H9 (cell line): ENCODE measurements at regions not wholly inside any gene's neighbourhood (a gene's known extent, or its start where the extent isn't known, plus 50 kb on each side); places are given as distances from the start of the nearest gene placed in this dataset.

Experiments
- DNase-seq: peaks from one replicate; pipeline ENCODE4 v3.0.0-alpha.2; 2017
- H2AFZ ChIP-seq: one replicate; pipeline ENCODE4 v1.6.1; 2013; ENCODE audit warnings: mild to moderate bottlenecking, low read length, control low read depth, moderate library complexity
- H2AK5ac ChIP-seq: 2 replicates; pipeline ENCODE4 v1.6.1; 2013; ENCODE audit warnings: low read length, control low read depth, mixed read lengths; ENCODE audit not compliant: insufficient read length
- H2BK120ac ChIP-seq: one replicate; pipeline ENCODE4 v1.6.1; 2013; ENCODE audit warnings: low read depth, mild to moderate bottlenecking, low read length, control low read depth, inconsistent platforms; ENCODE audit not compliant: poor library complexity, severe bottlenecking
- H2BK12ac ChIP-seq: 2 replicates; pipeline ENCODE4 v1.6.1; 2013; ENCODE audit warnings: low read length, control low read depth, mixed read lengths, low read depth; ENCODE audit not compliant: insufficient read length
- H2BK15ac ChIP-seq: 2 replicates; pipeline ENCODE4 v1.6.1; 2013; ENCODE audit warnings: low read depth, low read length, control low read depth
- H2BK20ac ChIP-seq: one replicate; pipeline ENCODE4 v1.6.1; 2013; ENCODE audit warnings: low read depth, mild to moderate bottlenecking, low read length, control low read depth, inconsistent platforms; ENCODE audit not compliant: poor library complexity, severe bottlenecking
- H2BK5ac ChIP-seq: 2 replicates; pipeline ENCODE4 v1.6.1; 2013; ENCODE audit warnings: low read length, control low read depth, mixed read lengths; ENCODE audit not compliant: insufficient read length
- H3K14ac ChIP-seq: 2 replicates; pipeline ENCODE4 v1.6.1; 2013; ENCODE audit warnings: low read length, control low read depth; ENCODE audit not compliant: insufficient read depth
- H3K18ac ChIP-seq: 2 replicates; pipeline ENCODE4 v1.6.1; 2013; ENCODE audit warnings: low read depth, mild to moderate bottlenecking, mixed read lengths, low read length, control low read depth; ENCODE audit not compliant: insufficient read length
- H3K23ac ChIP-seq: 2 replicates; pipeline ENCODE4 v1.6.1; 2013; ENCODE audit warnings: low read length, control low read depth, mixed read lengths, low read depth; ENCODE audit not compliant: insufficient read length
- H3K23me2 ChIP-seq: 2 replicates; pipeline ENCODE4 v1.6.1; 2013; ENCODE audit warnings: low read depth, mild to moderate bottlenecking, mixed read lengths, low read length, control low read depth; ENCODE audit not compliant: insufficient read length, poor library complexity, severe bottlenecking
- H3K27ac ChIP-seq: 2 replicates; pipeline ENCODE4 v1.5.1; 2013; ENCODE audit warnings: low read length, control low read depth, mixed read lengths, low read depth; ENCODE audit not compliant: insufficient read length
- H3K27me3 ChIP-seq: 2 replicates; pipeline ENCODE4 v1.6.1; 2013; ENCODE audit warnings: low read length, control low read depth, inconsistent platforms; ENCODE audit not compliant: insufficient read depth
- H3K4ac ChIP-seq: 2 replicates; pipeline ENCODE4 v1.6.1; 2013; ENCODE audit warnings: low read depth, mild to moderate bottlenecking, control low read depth, inconsistent platforms, low read length, moderate library complexity
- H3K4me1 ChIP-seq: 2 replicates; pipeline ENCODE4 v1.6.1; 2013; ENCODE audit warnings: low read length, control low read depth, inconsistent platforms; ENCODE audit not compliant: insufficient read depth
- H3K4me2 ChIP-seq: 2 replicates; pipeline ENCODE4 v1.6.1; 2013; ENCODE audit warnings: low read length, control low read depth, mixed read lengths; ENCODE audit not compliant: insufficient read length, insufficient read depth
- H3K56ac ChIP-seq: 2 replicates; pipeline ENCODE4 v1.6.1; 2013; ENCODE audit warnings: low read depth, mild to moderate bottlenecking, mixed read lengths, low read length, control low read depth; ENCODE audit not compliant: insufficient read length
- H3K79me1 ChIP-seq: 2 replicates; pipeline ENCODE4 v1.6.1; 2013; ENCODE audit warnings: low read depth, mild to moderate bottlenecking, moderate library complexity, low read length, control low read depth, inconsistent platforms; ENCODE audit not compliant: insufficient read depth, poor library complexity, severe bottlenecking
- H3K79me2 ChIP-seq: 2 replicates; pipeline ENCODE4 v1.6.1; 2013; ENCODE audit warnings: low read length, control low read depth, inconsistent platforms; ENCODE audit not compliant: insufficient read depth
- H3K9ac ChIP-seq: 2 replicates; pipeline ENCODE4 v1.6.1; 2013; ENCODE audit warnings: low read length, control low read depth, mixed read lengths; ENCODE audit not compliant: insufficient read length; ENCODE audit errors: extremely low read depth
- H3K9me3 ChIP-seq: one replicate; pipeline ENCODE4 v1.6.1; 2013; ENCODE audit warnings: low read depth, low read length, inconsistent platforms; ENCODE audit not compliant: control insufficient read depth
- H3T11ph ChIP-seq: one replicate; pipeline ENCODE4 v1.6.1; 2013; ENCODE audit warnings: mild to moderate bottlenecking, low read length, control low read depth, inconsistent platforms
- H4K20me1 ChIP-seq: one replicate; pipeline ENCODE4 v1.6.1; 2013; ENCODE audit not compliant: control insufficient read depth, insufficient read length, insufficient read depth
- H4K5ac ChIP-seq: 2 replicates; pipeline ENCODE4 v1.6.1; 2013; ENCODE audit warnings: low read depth, mild to moderate bottlenecking, mixed read lengths, low read length, control low read depth; ENCODE audit not compliant: insufficient read length
- H4K8ac ChIP-seq: replicated peaks from 2 replicates; pipeline ENCODE4 v1.6.1; 2013; ENCODE audit warnings: low read length, control low read depth, mixed read lengths, low read depth; ENCODE audit not compliant: insufficient read length
- H4K91ac ChIP-seq: 2 replicates; pipeline ENCODE4 v1.6.1; 2013; ENCODE audit warnings: low read depth, mild to moderate bottlenecking, moderate library complexity, mixed read lengths, low read length, control low read depth; ENCODE audit not compliant: insufficient read length
- H3K27ac Mint-ChIP-seq, 3 experiments: 2 replicates in 2 of 3; 3 replicates in 1 of 3; pipeline ENCODE4 v1.8.0; 2020 to 2021; ENCODE audit warnings: mixed read lengths in 3 of 3, mild to moderate bottlenecking in 1 of 3, moderate library complexity in 1 of 3
- H3K27me3 Mint-ChIP-seq: 2 replicates; pipeline ENCODE4 v1.8.0; 2021; ENCODE audit warnings: low read depth, mild to moderate bottlenecking, moderate library complexity, mixed read lengths
- H3K36me3 Mint-ChIP-seq, 3 experiments: 2 replicates in 2 of 3; 3 replicates in 1 of 3; pipeline ENCODE4 v1.8.0; 2020 to 2021; ENCODE audit warnings: low read depth in 3 of 3, mixed read lengths in 3 of 3; ENCODE audit not compliant: insufficient read depth in 1 of 3
- H3K4me1 Mint-ChIP-seq, 2 experiments: 2 replicates each; pipeline ENCODE4 v1.8.0; 2020; ENCODE audit warnings: mixed read lengths in 2 of 2
- H3K4me3 Mint-ChIP-seq, 2 experiments: 2 replicates in 1 of 2; 3 replicates in 1 of 2; pipeline ENCODE4 v1.8.0; 2020 to 2021; ENCODE audit warnings: mild to moderate bottlenecking in 2 of 2, mixed read lengths in 2 of 2, moderate library complexity in 1 of 2
- H3K9me3 Mint-ChIP-seq, 2 experiments: 2 replicates in 1 of 2; 3 replicates in 1 of 2; pipeline ENCODE4 v1.8.0; 2020; ENCODE audit warnings: mild to moderate bottlenecking in 2 of 2, mixed read lengths in 2 of 2, moderate library complexity in 1 of 2
- WGBS: extraction: QIAGEN DNeasy Blood & Tissue Kit; methylation state at CpG from one replicate; pipeline ENCODE4 v1.1.7; 2013; ENCODE audit warnings: missing lambda C conversion rate, low lambda C conversion rate, mixed read lengths; ENCODE audit not compliant: insufficient read length; ENCODE audit errors: extremely low coverage; 5-methylcytosine and 5-hydroxymethylcytosine counted together
- TF ChIP-seq, protein P1 (sequence below): fragments of 200-600 bp; sonication (generic); conservative IDR thresholded peaks from 3 replicates; pipeline ENCODE4 v1.8.0; 2021; ENCODE audit warnings: antibody characterized with exemption, mild to moderate bottlenecking

DNA sequence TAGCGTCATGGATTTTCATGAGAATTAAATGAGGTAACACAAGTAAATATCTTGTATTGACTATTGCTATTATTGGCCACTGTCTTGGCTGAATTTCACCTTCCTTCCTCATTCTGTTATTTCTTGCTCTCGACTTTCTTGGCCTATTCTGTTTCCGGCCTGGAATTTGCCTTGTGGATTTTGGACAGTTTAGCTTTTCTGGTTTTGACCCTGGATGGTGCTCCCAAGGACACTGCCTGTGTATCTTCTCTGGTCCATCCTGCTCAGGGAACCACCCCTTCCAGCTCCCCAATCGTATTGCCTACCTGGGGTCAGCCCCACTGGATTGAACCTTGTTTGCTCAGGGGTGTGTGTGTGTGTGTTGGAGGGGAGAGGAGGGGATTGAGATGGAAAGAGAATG, 376.2 kb upstream of the C2CD4B start:
- no peak overlapping the region for H2BK12ac ChIP-seq
- H2AK5ac ChIP-seq, result no peak overlapping the region
- H4K20me1 ChIP-seq, result no peaks in the 10 kb centered on the region
- H3K56ac ChIP-seq, result no peak overlapping the region
- H3T11ph ChIP-seq, result no peak overlapping the region
- Mint-ChIP-seq H3K27me3 (no peaks in the 10 kb centered on the region), H3K27ac (no peak overlapping the region), H3K4me3 (no peak overlapping the region), H3K36me3 (no peaks in the 10 kb centered on the region), H3K9me3 (no peaks in the 10 kb centered on the region; a peak in 1 of 5 replicates), H3K4me1 (peaks cover 4 to 11% of the 10 kb centered on the region in 2 experiments)
- H2BK20ac ChIP-seq, result no peak overlapping the region
- no peak overlapping the region for H3K4me2 ChIP-seq
- no peak for DNase-seq
- H3K9ac ChIP-seq, result no peak overlapping the region
- peaks cover 2% of the 10 kb centered on the region for H3K79me1 ChIP-seq
- no peak overlapping the region for H3K4ac ChIP-seq
- TF ChIP-seq, protein P1, sequence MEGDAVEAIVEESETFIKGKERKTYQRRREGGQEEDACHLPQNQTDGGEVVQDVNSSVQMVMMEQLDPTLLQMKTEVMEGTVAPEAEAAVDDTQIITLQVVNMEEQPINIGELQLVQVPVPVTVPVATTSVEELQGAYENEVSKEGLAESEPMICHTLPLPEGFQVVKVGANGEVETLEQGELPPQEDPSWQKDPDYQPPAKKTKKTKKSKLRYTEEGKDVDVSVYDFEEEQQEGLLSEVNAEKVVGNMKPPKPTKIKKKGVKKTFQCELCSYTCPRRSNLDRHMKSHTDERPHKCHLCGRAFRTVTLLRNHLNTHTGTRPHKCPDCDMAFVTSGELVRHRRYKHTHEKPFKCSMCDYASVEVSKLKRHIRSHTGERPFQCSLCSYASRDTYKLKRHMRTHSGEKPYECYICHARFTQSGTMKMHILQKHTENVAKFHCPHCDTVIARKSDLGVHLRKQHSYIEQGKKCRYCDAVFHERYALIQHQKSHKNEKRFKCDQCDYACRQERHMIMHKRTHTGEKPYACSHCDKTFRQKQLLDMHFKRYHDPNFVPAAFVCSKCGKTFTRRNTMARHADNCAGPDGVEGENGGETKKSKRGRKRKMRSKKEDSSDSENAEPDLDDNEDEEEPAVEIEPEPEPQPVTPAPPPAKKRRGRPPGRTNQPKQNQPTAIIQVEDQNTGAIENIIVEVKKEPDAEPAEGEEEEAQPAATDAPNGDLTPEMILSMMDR, result no peak
- no peak overlapping the region for H4K5ac ChIP-seq
- H3K14ac ChIP-seq, result no peak overlapping the region
- H4K8ac ChIP-seq, result no peak overlapping the region
- no CpG with 5 or more reads among the region's 4 CpGs for WGBS
- H3K27me3 ChIP-seq, result no peaks in the 10 kb centered on the region
- no peak overlapping the region for H2BK120ac ChIP-seq
- no peak overlapping the region for H3K23ac ChIP-seq
- no peak overlapping the region for H3K27ac ChIP-seq
- no peaks in the 10 kb centered on the region for H3K9me3 ChIP-seq
- H4K91ac ChIP-seq, result no peak overlapping the region
- no peaks in the 10 kb centered on the region for H3K4me1 ChIP-seq
- no peak overlapping the region for H2AFZ ChIP-seq
- H3K79me2 ChIP-seq, result no peaks in the 10 kb centered on the region
- no peaks in the 10 kb centered on the region for H3K23me2 ChIP-seq
- H3K18ac ChIP-seq, result no peak overlapping the region
- no peak overlapping the region for H2BK5ac ChIP-seq
- no peak overlapping the region for H2BK15ac ChIP-seq
